Stimulated activated CD8-positive, alpha-beta memory T cell treated with anti-CD3 and anti-CD28 coated beads, Interleukin-2, amount 100 ng/mL, for 48 hours (primary cell): ENCODE measurements at regions not wholly inside any gene's neighbourhood (a gene's known extent, or its start where the extent isn't known, plus 50 kb on each side); places are given as distances from the start of the nearest gene placed in this dataset.
"Not testable (repeated sequence)": the region's sequence is repeated elsewhere in the genome, so short reads cannot be mapped to it uniquely, and the experiment has no call there.

Source experiments
- DNase-seq, 2 donors: peaks; one replicate each; pipeline ENCODE4 v3.0.0-alpha.2; 2020; ENCODE audit warnings: low read depth in 2 of 2

- peak; percentile 73 to 85 for DNase-seq
Observed at GRCh38 chrX:73943693-73944562, 91.4 kb upstream of the XIST start.

- no peak for DNase-seq
Observed at GRCh38 chrX:73940893-73941470, 88.5 kb upstream of the XIST start.

- DNase-seq: not testable (repeated sequence)
Observed at GRCh38 chrX:73937843-73938242, 85.3 kb upstream of the XIST start.

GRCh38 chrX:73932522-73932921 lies 80.0 kb upstream of the XIST start:
- no peak for DNase-seq

- no peak for DNase-seq
Observed at GRCh38 chrX:73930300-73930699, 77.8 kb upstream of the XIST start.

- DNase-seq: no peak
Observed at GRCh38 chrX:73922856-73923455, 70.4 kb upstream of the XIST start.

GRCh38 chrX:73916931-73917667 lies 64.6 kb upstream of the XIST start:
- no peak for DNase-seq

GRCh38 chrX:73916489-73916888 lies 64.0 kb upstream of the XIST start:
- DNase-seq: no peak

GRCh38 chrX:73914792-73915191 lies 62.3 kb upstream of the XIST start:
- DNase-seq: not testable (repeated sequence)

GRCh38 chrX:73913580-73913979 lies 61.1 kb upstream of the XIST start:
- no peak for DNase-seq

- DNase-seq: not testable (repeated sequence)
Observed at GRCh38 chrX:73911946-73912345, 59.4 kb upstream of the XIST start.

GRCh38 chrX:73905749-73906374 lies 53.3 kb upstream of the XIST start:
- DNase-seq: not testable (repeated sequence)

- DNase-seq: no peak
Observed at GRCh38 chrX:73903941-73904340, 51.4 kb upstream of the XIST start.
